NCI-H524 (cell line): ENCODE measurements at regions not wholly inside any gene's neighbourhood (a gene's known extent, or its start where the extent isn't known, plus 50 kb on each side); places are given as distances from the start of the nearest gene placed in this dataset.
"Not testable (repeated sequence)": the region's sequence is repeated elsewhere in the genome, so short reads cannot be mapped to it uniquely, and the experiment has no call there.

Experiments
- DNase-seq, 2 experiments: peaks; one replicate each; lab custom pipeline; 2025; lab: John Stamatoyannopoulos, UW

- DNase-seq = no peak
These were observed 124.2 kb downstream of the INHBA start for GRCh38 chr7:41578700-41579099.

GRCh38 chr7:41576166-41576565, 126.7 kb downstream of the INHBA start:
- DNase-seq = no peak

- DNase-seq = no peak
These were observed 128.5 kb downstream of the INHBA start for GRCh38 chr7:41574377-41574776.

- DNase-seq = no peak
These were observed 129.0 kb downstream of the INHBA start for GRCh38 chr7:41573862-41574261.

- DNase-seq = no peak
These were observed 129.4 kb downstream of the INHBA start for GRCh38 chr7:41573443-41573842.

GRCh38 chr7:41573015-41573414, 129.9 kb downstream of the INHBA start:
- DNase-seq = no peak

GRCh38 chr7:41571573-41571972, 131.3 kb downstream of the INHBA start:
- no peak for DNase-seq

- no peak for DNase-seq
These were observed 132.1 kb downstream of the INHBA start for GRCh38 chr7:41570766-41571165.

- DNase-seq = peak in 1 of 2 experiments; percentile 43
These were observed 134.8 kb downstream of the INHBA start for GRCh38 chr7:41568135-41568534.

GRCh38 chr7:41567731-41568114, 135.2 kb downstream of the INHBA start:
- no peak for DNase-seq

GRCh38 chr7:41567031-41567730, 135.7 kb downstream of the INHBA start:
- DNase-seq = no peak

- DNase-seq = no peak
These were observed 136.3 kb downstream of the INHBA start for GRCh38 chr7:41566581-41566980.

GRCh38 chr7:41565655-41566054, 137.2 kb downstream of the INHBA start:
- DNase-seq = no peak

GRCh38 chr7:41559426-41559825, 143.5 kb downstream of the INHBA start:
- no peak for DNase-seq

GRCh38 chr7:41554481-41554880, 148.4 kb downstream of the INHBA start:
- DNase-seq = no peak

GRCh38 chr7:41550046-41550445, 152.8 kb downstream of the INHBA start:
- DNase-seq = not testable (repeated sequence)

GRCh38 chr7:41544241-41544640, 158.6 kb downstream of the INHBA start:
- DNase-seq = no peak

GRCh38 chr7:41540601-41541000, 162.3 kb downstream of the INHBA start:
- DNase-seq = no peak

GRCh38 chr7:41538810-41539724, 163.8 kb downstream of the INHBA start:
- DNase-seq = no peak

- no peak for DNase-seq
These were observed 165.8 kb downstream of the INHBA start for GRCh38 chr7:41536873-41537665.

GRCh38 chr7:41536122-41536872, 166.6 kb downstream of the INHBA start:
- DNase-seq = no peak

- DNase-seq = no peak
These were observed 173.1 kb downstream of the INHBA start for GRCh38 chr7:41529831-41530230.
